Trophoblast cell (in vitro differentiated cells and primary cell): ENCODE measurements at regions not wholly inside any gene's neighbourhood (a gene's known extent, or its start where the extent isn't known, plus 50 kb on each side); places are given as distances from the start of the nearest gene placed in this dataset.

Experiments
- DNase-seq, 2 donors: peaks; one replicate each; pipeline ENCODE4 v3.0.0-alpha.2; 2016
- H2AFZ ChIP-seq: 2 replicates; pipeline ENCODE4 v1.6.1; 2013; ENCODE audit warnings: low read length, moderate library complexity, mild to moderate bottlenecking; ENCODE audit not compliant: insufficient read depth, poor library complexity
- H2AK5ac ChIP-seq: 2 replicates; pipeline ENCODE4 v1.6.1; 2013; ENCODE audit warnings: mild to moderate bottlenecking, low read length
- H2BK120ac ChIP-seq: 2 replicates; pipeline ENCODE4 v1.6.1; 2013; ENCODE audit warnings: low read length, mild to moderate bottlenecking, moderate library complexity; ENCODE audit not compliant: insufficient read depth, poor library complexity
- H2BK12ac ChIP-seq: 2 replicates; pipeline ENCODE4 v1.6.1; 2013; ENCODE audit warnings: mild to moderate bottlenecking, low read length, moderate library complexity
- H2BK5ac ChIP-seq: 2 replicates; pipeline ENCODE4 v1.6.1; 2013; ENCODE audit warnings: low read length, low read depth, moderate library complexity, mild to moderate bottlenecking; ENCODE audit not compliant: poor library complexity
- H3K14ac ChIP-seq: 2 replicates; pipeline ENCODE4 v1.6.1; 2013; ENCODE audit warnings: mild to moderate bottlenecking, low read length
- H3K18ac ChIP-seq: 2 replicates; pipeline ENCODE4 v1.6.1; 2013; ENCODE audit warnings: mild to moderate bottlenecking, low read length
- H3K23ac ChIP-seq: 2 replicates; pipeline ENCODE4 v1.6.1; 2013; ENCODE audit warnings: low read length
- H3K27ac ChIP-seq: 2 replicates; pipeline ENCODE4 v1.5.1; 2013; ENCODE audit warnings: low read depth, mild to moderate bottlenecking, inconsistent platforms, low read length, moderate library complexity
- H3K27me3 ChIP-seq: 2 replicates; pipeline ENCODE4 v1.6.1; 2013; ENCODE audit warnings: inconsistent platforms, mild to moderate bottlenecking, low read length, moderate library complexity; ENCODE audit not compliant: insufficient read depth
- H3K36me3 ChIP-seq, 2 experiments: 1 replicate in 1 of 2; 2 replicates in 1 of 2; pipeline ENCODE4 v1.6.1; 2013; ENCODE audit warnings: low read length in 2 of 2, mild to moderate bottlenecking in 2 of 2, moderate library complexity in 1 of 2; ENCODE audit not compliant: insufficient read depth in 2 of 2, control insufficient read depth in 1 of 2
- H3K4ac ChIP-seq: 2 replicates; pipeline ENCODE4 v1.6.1; 2013; ENCODE audit warnings: low read depth, mild to moderate bottlenecking, low read length, moderate library complexity
- H3K4me1 ChIP-seq, 2 experiments: 1 replicate in 1 of 2; 2 replicates in 1 of 2; pipeline ENCODE4 v1.6.1; 2013; ENCODE audit warnings: low read length in 2 of 2, mild to moderate bottlenecking in 2 of 2, moderate library complexity in 1 of 2; ENCODE audit not compliant: insufficient read depth in 2 of 2, control insufficient read depth in 1 of 2
- H3K4me2 ChIP-seq: 2 replicates; pipeline ENCODE4 v1.6.1; 2013; ENCODE audit warnings: inconsistent platforms, mild to moderate bottlenecking, low read length, moderate library complexity
- H3K4me3 ChIP-seq: 2 replicates; pipeline ENCODE4 v1.5.1; 2013; ENCODE audit warnings: mild to moderate bottlenecking, low read depth, low read length, inconsistent platforms
- H3K79me1 ChIP-seq: one replicate; pipeline ENCODE4 v1.6.1; 2013; ENCODE audit warnings: low read length
- H3K79me2 ChIP-seq: 2 replicates; pipeline ENCODE4 v1.6.1; 2013; ENCODE audit warnings: low read length, mild to moderate bottlenecking; ENCODE audit not compliant: control insufficient read depth, insufficient read depth, poor library complexity
- H3K9ac ChIP-seq: 2 replicates; pipeline ENCODE4 v1.6.1; 2013; ENCODE audit warnings: mild to moderate bottlenecking, low read length
- H3K9me3 ChIP-seq: 2 replicates; pipeline ENCODE4 v1.6.1; 2013; ENCODE audit warnings: low read depth, mild to moderate bottlenecking, control low read depth, inconsistent platforms, low read length; ENCODE audit not compliant: insufficient read depth
- H4K12ac ChIP-seq: 2 replicates; pipeline ENCODE4 v1.6.1; 2013; ENCODE audit warnings: low read depth, mild to moderate bottlenecking, low read length, moderate library complexity
- H4K8ac ChIP-seq: 2 replicates; pipeline ENCODE4 v1.6.1; 2013; ENCODE audit warnings: low read depth, mild to moderate bottlenecking, low read length, moderate library complexity
- H4K91ac ChIP-seq: one replicate; pipeline ENCODE4 v1.6.1; 2013; ENCODE audit warnings: low read depth, mild to moderate bottlenecking, low read length, moderate library complexity
- WGBS: extraction: QIAGEN DNeasy Blood & Tissue Kit; methylation state at CpG from one replicate; pipeline ENCODE4 v1.1.7; 2013; ENCODE audit warnings: missing lambda C conversion rate; ENCODE audit not compliant: insufficient read length, insufficient coverage; ENCODE audit errors: extremely low coverage; 5-methylcytosine and 5-hydroxymethylcytosine counted together

DNA sequence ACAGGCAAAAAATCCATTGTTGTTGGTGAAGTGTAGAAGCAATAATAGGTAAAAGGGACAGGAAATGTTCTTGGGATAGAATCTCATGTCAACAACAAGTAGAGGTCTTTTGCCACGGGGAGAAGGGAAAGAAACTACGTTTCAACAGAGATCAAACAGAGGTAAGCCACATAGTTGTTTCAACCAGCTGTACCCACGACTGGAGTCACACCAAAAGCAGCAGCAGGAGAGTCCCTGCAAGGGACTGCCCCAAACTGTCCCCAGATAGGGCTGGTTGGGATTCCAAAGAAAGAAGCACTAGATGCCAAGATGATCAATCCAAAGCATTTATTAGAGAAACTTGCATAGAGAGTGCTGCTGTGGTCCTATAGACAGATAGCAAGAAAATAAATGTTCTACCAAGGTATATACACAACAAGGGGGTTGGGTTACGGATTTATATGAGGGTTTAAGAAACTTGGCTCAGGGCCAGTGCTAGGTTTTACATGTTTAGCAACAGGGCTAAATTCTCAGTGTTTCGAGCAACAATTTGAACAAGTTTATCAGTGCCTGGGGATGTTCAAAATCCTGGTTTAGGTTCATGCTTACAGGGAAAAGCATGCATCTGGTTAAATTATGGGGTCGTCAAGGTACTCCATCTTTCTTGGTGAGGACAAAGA lies 466.5 kb downstream of the MMUT start:
- no peak overlapping the region for H2AFZ ChIP-seq

DNA sequence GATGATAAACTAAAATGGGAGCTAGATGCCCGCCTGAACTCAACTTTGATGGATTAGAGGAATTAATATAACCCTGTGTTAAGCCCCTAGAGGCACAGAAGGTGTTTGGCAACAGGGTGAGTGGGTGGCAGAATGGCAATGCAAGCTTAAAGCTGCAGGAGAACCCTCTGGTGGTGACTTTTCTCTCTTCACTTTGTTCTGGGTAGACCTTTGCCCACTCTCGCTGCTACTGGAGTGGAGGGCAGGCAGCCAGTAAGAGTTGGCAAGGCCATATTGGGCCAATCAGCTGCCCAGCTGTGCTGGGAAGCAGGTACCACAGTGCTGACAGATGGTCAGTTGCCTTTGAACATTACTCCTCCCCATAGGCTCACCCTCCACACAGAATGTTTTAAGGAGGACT lies 468.2 kb downstream of the MMUT start:
- WGBS = no CpG with 5 or more reads among the region's 2 CpGs

More for the DNA sequence above, 466.5 kb downstream of the MMUT start:
- Histone ChIP-seq H3K4me2 (no peak overlapping the region), H3K9ac (no peak overlapping the region), H4K91ac (no peak overlapping the region), H3K27me3 (no peaks in the 10 kb centered on the region), H3K79me2 (no peaks in the 10 kb centered on the region), H3K9me3 (no peaks in the 10 kb centered on the region), H2AK5ac (no peak overlapping the region), H3K18ac (no peak overlapping the region), H3K79me1 (no peaks in the 10 kb centered on the region), H3K23ac (no peak overlapping the region), H4K12ac (no peak overlapping the region), H4K8ac (no peak overlapping the region), H2BK12ac (no peak overlapping the region), H3K4ac (no peak overlapping the region), H3K4me1 (no peaks in the 10 kb centered on the region), H3K14ac (no peak overlapping the region), H2BK120ac (no peak overlapping the region), H2BK5ac (no peak overlapping the region), H3K36me3 (no peaks in the 10 kb centered on the region), H3K4me3 (no peak overlapping the region), H3K27ac (no peak overlapping the region)
- no peak for DNase-seq
- WGBS = no CpG with 5 or more reads among the region's 6 CpGs

DNA sequence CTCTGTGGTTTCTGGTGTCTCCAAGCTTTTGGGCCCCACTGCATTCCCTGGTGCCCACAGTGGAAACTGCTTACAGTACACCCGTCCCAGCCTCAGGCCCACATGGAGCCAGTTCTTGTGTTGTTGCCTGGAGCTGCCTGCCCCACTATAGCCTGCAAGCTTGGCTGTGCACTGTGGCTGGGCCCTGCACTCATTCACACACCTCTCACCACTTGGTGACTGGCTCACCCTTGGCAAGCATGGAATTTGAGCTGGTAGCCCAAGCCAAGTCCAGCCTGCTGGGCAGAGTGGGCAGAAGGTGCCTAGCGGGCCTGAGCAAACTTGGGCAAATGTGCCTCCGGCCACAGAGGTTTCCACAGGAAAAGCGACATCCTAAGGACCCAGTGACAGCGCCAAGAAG lies 472.3 kb downstream of the MMUT start:
- no CpG with 5 or more reads among the region's 5 CpGs for WGBS
- no peaks in the 10 kb centered on the region for H3K79me1 ChIP-seq
- H3K23ac ChIP-seq = no peak overlapping the region
- peak overlapping the region; percentile 15 for H3K9ac ChIP-seq
- no peaks in the 10 kb centered on the region for H3K9me3 ChIP-seq
- H3K14ac ChIP-seq = no peak overlapping the region
- H4K12ac ChIP-seq = no peak overlapping the region
- H4K8ac ChIP-seq = no peak overlapping the region
- no peaks in the 10 kb centered on the region for H3K27me3 ChIP-seq
- no peak for DNase-seq
- H2BK5ac ChIP-seq = no peak overlapping the region
- H3K27ac ChIP-seq = no peak overlapping the region
- no peaks in the 10 kb centered on the region for H3K4me1 ChIP-seq
- no peak overlapping the region for H2AFZ ChIP-seq
- H3K4me2 ChIP-seq = no peak overlapping the region
- H3K4ac ChIP-seq = no peak overlapping the region
- no peak overlapping the region for H3K18ac ChIP-seq
- H2BK120ac ChIP-seq = no peak overlapping the region
- H3K4me3 ChIP-seq = no peak overlapping the region
- H2AK5ac ChIP-seq = no peak overlapping the region
- no peaks in the 10 kb centered on the region for H3K79me2 ChIP-seq
- no peaks in the 10 kb centered on the region for H3K36me3 ChIP-seq
- no peak overlapping the region for H4K91ac ChIP-seq
- no peak overlapping the region for H2BK12ac ChIP-seq

More for the DNA sequence above, 468.2 kb downstream of the MMUT start:
- H3K9me3 ChIP-seq = no peaks in the 10 kb centered on the region
- no peak overlapping the region for H3K9ac ChIP-seq
- no peak overlapping the region for H2BK5ac ChIP-seq
- no peaks in the 10 kb centered on the region for H3K79me1 ChIP-seq
- H2AFZ ChIP-seq = no peak overlapping the region
- no peak overlapping the region for H3K4me3 ChIP-seq
- H3K23ac ChIP-seq = no peak overlapping the region
- no peak overlapping the region for H3K27ac ChIP-seq
- no peak overlapping the region for H3K4ac ChIP-seq
- H3K14ac ChIP-seq = no peak overlapping the region
- H3K36me3 ChIP-seq = no peaks in the 10 kb centered on the region
- H4K12ac ChIP-seq = no peak overlapping the region
- DNase-seq = no peak
- no peak overlapping the region for H3K4me2 ChIP-seq
- H3K27me3 ChIP-seq = no peaks in the 10 kb centered on the region
- no peaks in the 10 kb centered on the region for H3K79me2 ChIP-seq
- H4K8ac ChIP-seq = no peak overlapping the region
- H2BK120ac ChIP-seq = no peak overlapping the region
- H4K91ac ChIP-seq = no peak overlapping the region
- H3K4me1 ChIP-seq = no peaks in the 10 kb centered on the region
- no peak overlapping the region for H2AK5ac ChIP-seq
- H2BK12ac ChIP-seq = no peak overlapping the region
- no peak overlapping the region for H3K18ac ChIP-seq

GRCh38 chr6:48986845-48987244 lies 476.2 kb downstream of the MMUT start:
- H3K4ac ChIP-seq = no peak overlapping the region
- H3K23ac ChIP-seq = no peak overlapping the region
- H3K79me2 ChIP-seq = no peaks in the 10 kb centered on the region
- H3K27me3 ChIP-seq = no peaks in the 10 kb centered on the region
- no peak overlapping the region for H3K27ac ChIP-seq
- H3K9ac ChIP-seq = no peak overlapping the region
- H2BK5ac ChIP-seq = no peak overlapping the region
- no peak overlapping the region for H3K18ac ChIP-seq
- no peaks in the 10 kb centered on the region for H3K4me1 ChIP-seq
- H2AK5ac ChIP-seq = no peak overlapping the region
- no peaks in the 10 kb centered on the region for H3K36me3 ChIP-seq
- no peak overlapping the region for H2BK12ac ChIP-seq
- H3K4me2 ChIP-seq = no peak overlapping the region
- no CpG with 5 or more reads among the region's 4 CpGs for WGBS
- no peak overlapping the region for H2BK120ac ChIP-seq
- no peak overlapping the region for H3K14ac ChIP-seq
- no peaks in the 10 kb centered on the region for H3K79me1 ChIP-seq
- DNase-seq = no peak
- H4K12ac ChIP-seq = no peak overlapping the region
- H4K8ac ChIP-seq = no peak overlapping the region
- H2AFZ ChIP-seq = no peak overlapping the region
- H3K9me3 ChIP-seq = peaks cover 5% of the 10 kb centered on the region
- no peak overlapping the region for H3K4me3 ChIP-seq
- H4K91ac ChIP-seq = no peak overlapping the region
